ENCODE measurements at regions not wholly inside any gene's neighbourhood (a gene's known extent, or its start where the extent isn't known, plus 50 kb on each side); places are given as distances from the start of the nearest gene placed in this dataset.

- POLR2A ChIA-PET: no interaction called here
- intact Hi-C loops (cut with DNase I, micrococcal nuclease): no loop called here
- ATAC-seq (no peak), DNase-seq (no peak)
- CTCF ChIA-PET: interaction anchor here (1.1 kb wide), 1 partner anchor 21 kb away, joined by 3 read pairs; no protein-coding TSS in a partner anchor
- Mint-ChIP-seq H3K27ac (no peak overlapping the region), H3K9me3 (ENCODE audit: low read depth) (no peaks in the 10 kb centered on the region), H3K27me3 (peaks cover 3% of the 10 kb centered on the region), H3K4me1 (no peaks in the 10 kb centered on the region), H3K36me3 (ENCODE audit: low read depth) (no peaks in the 10 kb centered on the region), H3K4me3 (no peak overlapping the region)
Measured at GRCh38 chr10:98080494-98080893, 50.1 kb upstream of the CRTAC1 start.

All from activated CD4-positive, alpha-beta T cell treated with anti-CD3 and anti-CD28 coated beads for 36 hours (primary cell).